ENCODE measurements at regions not wholly inside any gene's neighbourhood (a gene's known extent, or its start where the extent isn't known, plus 50 kb on each side); places are given as distances from the start of the nearest gene placed in this dataset.
"Not testable (repeated sequence)": the region's sequence is repeated elsewhere in the genome, so short reads cannot be mapped to it uniquely, and the experiment has no call there.

DNA sequence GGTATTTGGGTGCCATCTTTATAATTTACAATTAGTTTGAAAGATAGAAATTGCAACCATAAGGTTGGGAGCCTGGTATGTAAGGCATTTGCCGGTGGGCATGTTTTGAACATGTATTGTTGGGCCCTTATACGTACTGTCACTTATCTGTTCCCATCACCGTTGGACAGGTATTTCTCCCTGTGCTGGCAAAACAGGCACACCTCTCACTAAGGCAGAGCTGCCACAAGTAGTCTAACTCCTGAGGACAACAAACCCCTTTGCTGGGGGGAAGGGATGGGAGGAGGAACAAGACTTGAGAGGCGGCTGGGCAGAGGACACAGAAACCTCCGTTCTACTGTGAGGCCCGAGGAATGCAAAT is 52.0 kb upstream of the NEK3 start:
- TF ChIP-seq CTCF, POLR2A (IDR thresholded peaks at IDR 0.05): not testable (repeated sequence)
